DMS53 treated with DMSO at 0.1 percent for 48 hours (cell line): ENCODE measurements at regions not wholly inside any gene's neighbourhood (a gene's known extent, or its start where the extent isn't known, plus 50 kb on each side); places are given as distances from the start of the nearest gene placed in this dataset.
"Not testable (repeated sequence)": the region's sequence is repeated elsewhere in the genome, so short reads cannot be mapped to it uniquely, and the experiment has no call there.

Experiments
- DNase-seq: peaks from one replicate; lab custom pipeline; 2025; ENCODE audit not compliant: unreplicated experiment; lab: John Stamatoyannopoulos, UW

- no peak for DNase-seq
Measured at GRCh38 chr5:18660511-18660910, 1026.3 kb downstream of the TAF11L14 start.

- no peak for DNase-seq
Measured at GRCh38 chr5:18662231-18662630, 1028.0 kb downstream of the TAF11L14 start.

- DNase-seq, result not testable (repeated sequence)
Measured at GRCh38 chr5:18674212-18674611, 1040.0 kb downstream of the TAF11L14 start.

GRCh38 chr5:18675041-18675440 is 1040.8 kb downstream of the TAF11L14 start:
- DNase-seq, result no peak

GRCh38 chr5:18686253-18686652 is 1052.0 kb downstream of the TAF11L14 start:
- no peak for DNase-seq

- DNase-seq, result no peak
Measured at GRCh38 chr5:18687429-18687828, 1053.2 kb downstream of the TAF11L14 start.

- no peak for DNase-seq
Measured at GRCh38 chr5:18699681-18700080, 1065.4 kb downstream of the TAF11L14 start.

- no peak for DNase-seq
Measured at GRCh38 chr5:18702821-18703220, 1068.6 kb downstream of the TAF11L14 start.

GRCh38 chr5:18712936-18713485 is 1078.8 kb downstream of the TAF11L14 start:
- DNase-seq, result no peak

GRCh38 chr5:18720002-18720401 is 1085.7 kb downstream of the TAF11L14 start:
- DNase-seq, result no peak

GRCh38 chr5:18732556-18733479 is 1098.6 kb downstream of the TAF11L14 start:
- no peak for DNase-seq

- peak; percentile 11 for DNase-seq
Measured at GRCh38 chr5:18736051-18736398, 1101.8 kb downstream of the TAF11L14 start.

GRCh38 chr5:18736736-18737135 is 1102.5 kb downstream of the TAF11L14 start:
- not testable (repeated sequence) for DNase-seq

- DNase-seq, result no peak
Measured at GRCh38 chr5:18740301-18740700, 1106.0 kb downstream of the TAF11L14 start.

GRCh38 chr5:18742830-18743229 is 1108.6 kb downstream of the TAF11L14 start:
- no peak for DNase-seq

GRCh38 chr5:18744441-18744840 is 1110.2 kb downstream of the TAF11L14 start:
- DNase-seq, result no peak

GRCh38 chr5:18745042-18745987 is 1111.1 kb downstream of the TAF11L14 start:
- DNase-seq, result peak; percentile 43

- DNase-seq, result peak; percentile 77
Measured at GRCh38 chr5:18745988-18746615, 1111.8 kb downstream of the TAF11L14 start.

GRCh38 chr5:18749763-18750162 is 1115.5 kb downstream of the TAF11L14 start:
- no peak for DNase-seq

GRCh38 chr5:18752317-18752716 is 1118.1 kb downstream of the TAF11L14 start:
- no peak for DNase-seq

GRCh38 chr5:18754201-18754600 is 1119.9 kb downstream of the TAF11L14 start:
- no peak for DNase-seq
